ENCODE measurements at regions not wholly inside any gene's neighbourhood (a gene's known extent, or its start where the extent isn't known, plus 50 kb on each side); places are given as distances from the start of the nearest gene placed in this dataset.

GRCh38 chr13:105008604-105009003, 1526.9 kb downstream of the EFNB2 start:
- no peak overlapping the region for H2BK5ac ChIP-seq (ENCODE audit: low read length)
- no peak overlapping the region for H3K4me2 ChIP-seq (ENCODE audit: insufficient read depth, low read length, poor library complexity, severe bottlenecking)
- H3K36me3 ChIP-seq (replicated peaks in 1 of 2; ENCODE audit: control insufficient read depth in 2 of 2, insufficient read depth in 2 of 2, low read length in 2 of 2): no peaks in the 10 kb centered on the region
- no peak overlapping the region for H3K9ac ChIP-seq (ENCODE audit: low read depth, low read length, poor library complexity)
- H3K27me3 ChIP-seq (ENCODE audit: control insufficient read depth in 3 of 3, insufficient read depth in 3 of 3, low read depth in 1 of 3, low read length in 3 of 3): no peaks in the 10 kb centered on the region
- no peak for DNase-seq (ENCODE audit: low spot score)
- no peak overlapping the region for H2BK12ac ChIP-seq (ENCODE audit: low read length)
- H3K23ac ChIP-seq (ENCODE audit: low read depth, low read length, poor library complexity): no peak overlapping the region
- H4K91ac ChIP-seq (ENCODE audit: low read depth, low read length, poor library complexity): no peak overlapping the region
- H3K79me1 ChIP-seq (ENCODE audit: low read depth, low read length): peaks cover 3% of the 10 kb centered on the region
- no peak overlapping the region for H3K4me3 ChIP-seq (ENCODE audit: low read length in 2 of 2)
- no CpG with 5 or more reads among the region's 5 CpGs for WGBS, 2 donors (ENCODE audit: extremely low coverage in 2 of 2, insufficient read length in 2 of 2, insufficient replicate concordance in 1 of 2)
- no peak overlapping the region for H2BK120ac ChIP-seq (ENCODE audit: low read depth, low read length)
- H3K9me3 ChIP-seq (replicated peaks in 1 of 2; ENCODE audit: control insufficient read depth in 2 of 2, insufficient read depth in 1 of 2, low read depth in 1 of 2, low read length in 2 of 2): no peaks in the 10 kb centered on the region
- H4K8ac ChIP-seq (ENCODE audit: low read depth, low read length): no peak overlapping the region
- no peak overlapping the region for H3K4ac ChIP-seq (ENCODE audit: low read length)
- no peak overlapping the region for H2AFZ ChIP-seq (ENCODE audit: low read length)
- no peaks in the 10 kb centered on the region for H3K4me1 ChIP-seq (ENCODE audit: control insufficient read depth in 2 of 2, insufficient read depth in 1 of 2, low read depth in 1 of 2, low read length in 2 of 2)
- no peak overlapping the region for H2AK5ac ChIP-seq (ENCODE audit: low read depth, low read length)
- no peak overlapping the region for H3K14ac ChIP-seq (ENCODE audit: low read length)
- no peak overlapping the region for H2BK15ac ChIP-seq (ENCODE audit: low read length)
- H3K18ac ChIP-seq (ENCODE audit: low read length): no peak overlapping the region
- no peak overlapping the region for H3K27ac ChIP-seq (replicated peaks; ENCODE audit: low read length)

- Histone ChIP-seq H4K91ac (ENCODE audit: low read depth, low read length, poor library complexity) (no peak overlapping the region), H3K23ac (ENCODE audit: low read depth, low read length, poor library complexity) (no peak overlapping the region), H3K18ac (ENCODE audit: low read length) (no peak overlapping the region), H2BK5ac (ENCODE audit: low read length) (no peak overlapping the region), H3K4me2 (ENCODE audit: insufficient read depth, low read length, poor library complexity, severe bottlenecking) (no peak overlapping the region), H2BK120ac (ENCODE audit: low read depth, low read length) (no peak overlapping the region), H3K9me3 (replicated peaks in 1 of 2; ENCODE audit: control insufficient read depth in 2 of 2, insufficient read depth in 1 of 2, low read depth in 1 of 2, low read length in 2 of 2) (no peaks in the 10 kb centered on the region), H2AK5ac (ENCODE audit: low read depth, low read length) (no peak overlapping the region), H2BK12ac (ENCODE audit: low read length) (no peak overlapping the region), H3K4me3 (ENCODE audit: low read length in 2 of 2) (no peak overlapping the region), H3K14ac (ENCODE audit: low read length) (no peak overlapping the region), H3K4me1 (ENCODE audit: control insufficient read depth in 2 of 2, insufficient read depth in 1 of 2, low read depth in 1 of 2, low read length in 2 of 2) (no peaks in the 10 kb centered on the region), H3K27me3 (ENCODE audit: control insufficient read depth in 3 of 3, insufficient read depth in 3 of 3, low read depth in 1 of 3, low read length in 3 of 3) (no peaks in the 10 kb centered on the region), H3K79me1 (ENCODE audit: low read depth, low read length) (peaks cover 3% of the 10 kb centered on the region), H4K8ac (ENCODE audit: low read depth, low read length) (no peak overlapping the region), H2BK15ac (ENCODE audit: low read length) (no peak overlapping the region), H3K9ac (ENCODE audit: low read depth, low read length, poor library complexity) (no peak overlapping the region), H3K36me3 (replicated peaks in 1 of 2; ENCODE audit: control insufficient read depth in 2 of 2, insufficient read depth in 2 of 2, low read length in 2 of 2) (no peaks in the 10 kb centered on the region), H3K27ac (replicated peaks; ENCODE audit: low read length) (no peak overlapping the region), H3K4ac (ENCODE audit: low read length) (no peak overlapping the region), H2AFZ (ENCODE audit: low read length) (no peak overlapping the region)
- DNase-seq (ENCODE audit: low spot score): no peak
- no CpG with 5 or more reads among the region's 6 CpGs for WGBS, 2 donors (ENCODE audit: extremely low coverage in 2 of 2, insufficient read length in 2 of 2, insufficient replicate concordance in 1 of 2)
Measured at GRCh38 chr13:105007166-105007808, 1528.2 kb downstream of the EFNB2 start.

DNA sequence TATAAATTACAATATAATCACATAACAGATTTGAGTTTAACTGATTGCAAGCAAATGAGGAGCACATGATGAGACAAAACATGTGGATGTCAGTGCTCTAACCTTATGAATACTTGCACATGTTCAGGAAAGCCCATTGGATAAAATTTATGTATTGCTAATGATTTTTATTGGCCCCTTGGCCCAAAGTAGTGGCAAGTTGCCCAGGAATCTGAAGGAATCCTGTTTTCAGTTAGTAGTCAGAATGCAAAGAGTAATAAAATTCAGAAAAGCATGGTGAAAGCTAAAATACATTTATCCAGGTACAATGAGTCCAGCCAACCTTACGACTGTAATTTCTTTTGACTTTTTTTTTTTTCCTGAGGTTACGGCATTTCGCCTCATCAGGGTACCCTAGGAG, 1539.4 kb downstream of the EFNB2 start:
- Histone ChIP-seq H3K9me3 (replicated peaks in 1 of 2; ENCODE audit: control insufficient read depth in 2 of 2, insufficient read depth in 1 of 2, low read depth in 1 of 2, low read length in 2 of 2) (no peaks in the 10 kb centered on the region), H2BK5ac (ENCODE audit: low read length) (no peak overlapping the region), H3K9ac (ENCODE audit: low read depth, low read length, poor library complexity) (no peak overlapping the region), H3K27me3 (ENCODE audit: control insufficient read depth in 3 of 3, insufficient read depth in 3 of 3, low read depth in 1 of 3, low read length in 3 of 3) (no peaks in the 10 kb centered on the region), H4K8ac (ENCODE audit: low read depth, low read length) (no peak overlapping the region), H3K4me1 (ENCODE audit: control insufficient read depth in 2 of 2, insufficient read depth in 1 of 2, low read depth in 1 of 2, low read length in 2 of 2) (no peaks in the 10 kb centered on the region), H3K36me3 (replicated peaks in 1 of 2; ENCODE audit: control insufficient read depth in 2 of 2, insufficient read depth in 2 of 2, low read length in 2 of 2) (no peaks in the 10 kb centered on the region), H3K18ac (ENCODE audit: low read length) (no peak overlapping the region), H3K27ac (replicated peaks; ENCODE audit: low read length) (no peak overlapping the region), H2BK15ac (ENCODE audit: low read length) (no peak overlapping the region), H3K23ac (ENCODE audit: low read depth, low read length, poor library complexity) (no peak overlapping the region), H2AK5ac (ENCODE audit: low read depth, low read length) (no peak overlapping the region), H2BK120ac (ENCODE audit: low read depth, low read length) (no peak overlapping the region), H2BK12ac (ENCODE audit: low read length) (no peak overlapping the region), H4K91ac (ENCODE audit: low read depth, low read length, poor library complexity) (no peak overlapping the region), H3K14ac (ENCODE audit: low read length) (no peak overlapping the region), H2AFZ (ENCODE audit: low read length) (no peak overlapping the region), H3K4me3 (ENCODE audit: low read length in 2 of 2) (no peak overlapping the region), H3K4me2 (ENCODE audit: insufficient read depth, low read length, poor library complexity, severe bottlenecking) (no peak overlapping the region), H3K4ac (ENCODE audit: low read length) (no peak overlapping the region), H3K79me1 (ENCODE audit: low read depth, low read length) (no peaks in the 10 kb centered on the region)
- WGBS, 2 donors (ENCODE audit: extremely low coverage in 2 of 2, insufficient read length in 2 of 2, insufficient replicate concordance in 1 of 2): no CpG with 5 or more reads among the region's 3 CpGs
- DNase-seq (ENCODE audit: low spot score): no peak

DNA sequence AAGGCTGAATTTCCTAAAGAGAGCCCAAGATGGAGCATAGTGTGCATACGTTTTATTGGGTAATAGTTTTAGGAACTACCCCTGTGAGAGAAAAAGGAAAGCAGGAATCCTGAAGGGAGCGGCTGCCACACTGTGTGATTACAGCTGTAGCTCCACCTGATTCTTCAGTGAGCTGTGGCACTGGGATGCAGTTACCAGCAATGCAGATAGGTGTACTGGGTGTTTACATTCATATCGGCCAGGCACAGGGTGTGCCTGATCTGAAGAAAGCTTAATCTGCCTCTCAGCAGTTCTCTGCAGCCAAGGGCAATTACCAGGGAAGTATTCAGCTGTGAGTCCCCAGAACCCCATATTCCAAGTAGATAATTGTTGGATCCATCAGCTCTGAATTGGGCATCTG, 1541.8 kb downstream of the EFNB2 start:
- Histone ChIP-seq H3K23ac (ENCODE audit: low read depth, low read length, poor library complexity) (no peak overlapping the region), H2AFZ (ENCODE audit: low read length) (no peak overlapping the region), H3K36me3 (replicated peaks in 1 of 2; ENCODE audit: control insufficient read depth in 2 of 2, insufficient read depth in 2 of 2, low read length in 2 of 2) (no peaks in the 10 kb centered on the region), H2BK12ac (ENCODE audit: low read length) (no peak overlapping the region), H2AK5ac (ENCODE audit: low read depth, low read length) (no peak overlapping the region), H2BK5ac (ENCODE audit: low read length) (no peak overlapping the region), H3K18ac (ENCODE audit: low read length) (no peak overlapping the region), H3K4ac (ENCODE audit: low read length) (no peak overlapping the region), H3K4me2 (ENCODE audit: insufficient read depth, low read length, poor library complexity, severe bottlenecking) (no peak overlapping the region), H3K4me1 (ENCODE audit: control insufficient read depth in 2 of 2, insufficient read depth in 1 of 2, low read depth in 1 of 2, low read length in 2 of 2) (no peaks in the 10 kb centered on the region), H3K27ac (replicated peaks; ENCODE audit: low read length) (no peak overlapping the region), H3K79me1 (ENCODE audit: low read depth, low read length) (no peaks in the 10 kb centered on the region), H2BK120ac (ENCODE audit: low read depth, low read length) (no peak overlapping the region), H4K91ac (ENCODE audit: low read depth, low read length, poor library complexity) (no peak overlapping the region), H3K9me3 (replicated peaks in 1 of 2; ENCODE audit: control insufficient read depth in 2 of 2, insufficient read depth in 1 of 2, low read depth in 1 of 2, low read length in 2 of 2) (no peaks in the 10 kb centered on the region), H2BK15ac (ENCODE audit: low read length) (no peak overlapping the region), H3K14ac (ENCODE audit: low read length) (no peak overlapping the region), H3K27me3 (ENCODE audit: control insufficient read depth in 3 of 3, insufficient read depth in 3 of 3, low read depth in 1 of 3, low read length in 3 of 3) (no peaks in the 10 kb centered on the region), H3K9ac (ENCODE audit: low read depth, low read length, poor library complexity) (no peak overlapping the region), H3K4me3 (ENCODE audit: low read length in 2 of 2) (no peak overlapping the region), H4K8ac (ENCODE audit: low read depth, low read length) (no peak overlapping the region)
- no CpG with 5 or more reads among the region's 3 CpGs for WGBS, 2 donors (ENCODE audit: extremely low coverage in 2 of 2, insufficient read length in 2 of 2, insufficient replicate concordance in 1 of 2)
- DNase-seq (ENCODE audit: low spot score): no peak

Data from neuronal stem cell (in vitro differentiated cells).